Stimulated activated CD4-positive, alpha-beta T cell treated with anti-CD3 and anti-CD28 coated beads, Interleukin-2, amount 100 ng/mL, for 24 hours (primary cell): ENCODE measurements at regions not wholly inside any gene's neighbourhood (a gene's known extent, or its start where the extent isn't known, plus 50 kb on each side); places are given as distances from the start of the nearest gene placed in this dataset.
"Not testable (repeated sequence)": the region's sequence is repeated elsewhere in the genome, so short reads cannot be mapped to it uniquely, and the experiment has no call there.

Experiments used
- DNase-seq, 2 donors: peaks; one replicate each; pipeline ENCODE4 v3.0.0-alpha.2; 2020

- DNase-seq = no peak
Observed at GRCh38 chr5:58002323-58002722, 457.6 kb downstream of the PLK2 start.

DNA sequence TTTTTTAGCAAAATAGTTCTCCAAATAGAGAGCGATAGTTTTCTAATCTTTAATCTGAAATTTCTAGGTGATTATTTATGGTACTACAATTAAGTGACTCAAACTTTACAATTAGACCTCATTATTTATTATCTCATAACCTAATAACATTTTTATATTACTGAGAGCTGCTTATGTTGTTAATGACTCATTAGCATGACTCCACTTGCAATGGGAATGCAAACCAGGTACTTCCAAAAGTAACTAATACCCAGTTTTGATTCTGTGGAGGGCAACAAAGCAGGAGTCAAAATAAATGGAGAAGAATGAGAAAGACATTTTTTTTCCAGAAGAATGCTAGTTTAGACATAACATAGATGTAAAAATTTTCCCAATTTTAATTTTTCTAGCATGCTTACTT, 466.0 kb downstream of the PLK2 start:
- DNase-seq = no peak

DNA sequence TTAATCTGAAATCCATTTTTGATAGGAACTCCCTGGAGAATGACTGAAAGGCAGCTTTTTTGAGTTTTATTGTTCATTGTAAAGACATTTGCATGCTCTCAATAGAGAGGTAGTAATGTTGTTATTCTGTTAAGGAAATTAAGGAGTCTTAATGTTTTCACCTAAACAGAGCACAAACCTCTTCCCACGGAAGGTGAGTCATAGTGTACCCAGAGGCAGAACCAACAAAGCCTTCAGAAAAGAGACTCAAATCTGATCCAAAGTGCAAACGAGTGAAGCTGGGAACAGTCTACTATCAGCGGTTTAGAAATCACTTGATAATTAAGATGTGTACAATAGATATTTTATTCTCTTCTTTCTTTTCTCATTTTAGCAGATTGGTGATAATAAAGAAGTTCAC, 470.5 kb downstream of the PLK2 start:
- no peak for DNase-seq

GRCh38 chr5:57988813-57989212, 471.1 kb downstream of the PLK2 start:
- no peak for DNase-seq

- DNase-seq = no peak
Observed at GRCh38 chr5:57987552-57987951, 472.3 kb downstream of the PLK2 start.

DNA sequence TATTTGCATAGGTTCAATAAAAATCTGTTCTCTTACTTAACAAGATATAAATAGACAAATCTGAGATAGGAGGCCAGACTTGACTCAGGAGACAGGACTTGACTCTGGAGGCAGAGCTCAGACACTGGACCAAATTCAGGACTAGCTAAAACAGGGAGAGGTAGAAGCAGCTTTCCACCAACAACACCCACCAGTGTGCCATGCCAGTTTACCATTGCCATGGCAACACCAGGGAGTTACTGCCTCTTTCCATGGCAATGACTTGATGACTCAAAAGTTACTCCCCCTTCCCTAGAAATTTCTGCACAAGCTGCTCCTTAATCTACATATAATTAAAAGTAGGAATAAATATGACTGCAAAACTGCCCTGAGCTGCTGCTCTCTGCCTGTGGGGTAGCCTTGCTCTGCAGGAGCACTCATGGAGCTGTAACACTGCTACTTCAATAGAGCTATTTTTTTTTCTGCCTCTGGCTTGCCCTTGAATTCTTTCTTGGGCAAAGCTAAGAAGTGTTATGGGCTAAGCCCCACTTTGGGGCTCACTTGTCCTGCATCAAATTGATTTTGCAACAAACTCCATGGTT, 473.0 kb downstream of the PLK2 start:
- DNase-seq = no peak

DNA sequence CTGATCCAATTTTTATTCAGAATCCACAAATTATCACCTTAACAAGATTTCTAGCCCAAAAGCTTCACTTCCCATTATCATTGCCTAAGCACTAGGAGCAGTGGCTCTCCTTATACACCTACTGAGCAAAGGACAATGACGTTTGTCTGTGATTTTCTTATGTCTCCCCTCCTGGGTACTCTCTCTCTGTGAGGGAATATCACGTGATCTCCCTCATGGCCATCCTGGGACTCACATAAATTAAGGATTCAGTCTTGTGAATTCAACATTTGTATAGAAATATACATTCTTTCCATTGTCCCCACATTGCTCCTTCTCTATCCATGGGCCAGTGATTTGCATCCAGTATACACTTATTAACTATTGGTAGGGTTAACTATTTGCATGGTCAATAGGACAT, 476.5 kb downstream of the PLK2 start:
- no peak for DNase-seq

- DNase-seq = no peak
Observed at GRCh38 chr5:57979671-57980070, 480.2 kb downstream of the PLK2 start.

GRCh38 chr5:57976506-57976905, 483.4 kb downstream of the PLK2 start:
- no peak for DNase-seq

DNA sequence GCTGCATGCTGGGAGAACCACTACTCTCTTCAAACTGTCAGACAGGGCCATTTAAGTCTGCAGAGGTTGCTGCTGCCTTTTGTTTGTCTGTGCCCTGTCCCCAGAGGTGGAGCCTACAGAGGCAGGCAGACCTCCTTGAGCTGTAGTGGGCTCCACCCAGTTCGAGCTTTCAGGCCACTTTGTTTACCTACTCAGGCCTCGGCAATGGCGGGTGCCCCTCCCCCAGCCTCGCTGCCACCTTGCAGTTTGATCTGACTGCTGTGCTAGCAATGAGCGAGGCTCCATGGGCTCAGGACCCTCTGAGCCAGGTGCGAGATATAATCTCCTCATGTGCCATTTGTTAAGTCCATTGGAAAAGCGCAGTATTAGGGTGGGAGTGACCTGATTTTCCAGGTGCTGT, 487.8 kb downstream of the PLK2 start:
- not testable (repeated sequence) for DNase-seq

- no peak for DNase-seq
Observed at GRCh38 chr5:57960569-57960968, 478.0 kb upstream of the ACTBL2 start.

GRCh38 chr5:57956636-57957035, 474.0 kb upstream of the ACTBL2 start:
- no peak for DNase-seq

DNA sequence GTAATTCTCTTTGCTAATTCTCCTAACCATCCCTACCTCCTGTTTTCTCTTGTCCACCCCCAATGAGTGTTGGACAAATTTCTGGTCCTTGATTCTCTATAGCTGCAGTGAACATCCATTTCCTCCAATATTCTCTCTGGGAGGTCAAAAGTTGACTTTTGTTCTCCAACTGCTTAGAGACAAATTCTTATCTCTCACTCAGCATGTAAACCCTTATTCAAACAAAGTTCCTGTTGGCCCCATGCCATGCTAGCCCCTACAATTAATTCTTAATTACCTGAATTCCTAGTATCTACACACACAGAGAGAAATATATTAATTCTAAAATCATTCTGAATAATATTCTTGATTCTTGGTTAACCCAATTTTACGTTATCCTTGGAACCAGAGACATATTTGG, 472.9 kb upstream of the ACTBL2 start:
- no peak for DNase-seq

DNA sequence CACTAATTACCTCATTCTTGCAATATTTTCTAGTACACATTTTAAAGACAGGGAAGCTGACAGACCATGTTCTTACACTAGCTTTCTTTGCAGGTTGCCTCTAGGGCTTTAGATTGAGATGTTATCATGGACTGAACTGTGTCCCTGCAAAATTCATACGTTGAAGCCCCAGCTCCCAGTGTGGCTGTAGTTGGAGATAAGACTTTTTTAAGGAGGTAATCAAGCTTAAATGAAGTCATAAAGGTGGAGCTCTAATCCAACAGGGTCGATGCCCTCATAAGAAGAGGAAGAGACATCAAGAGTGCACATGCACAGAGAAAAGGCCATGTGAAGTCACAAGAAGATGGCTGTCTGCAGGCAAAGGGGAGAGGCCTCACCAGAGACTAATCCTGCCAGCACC, 471.2 kb upstream of the ACTBL2 start:
- DNase-seq = no peak

GRCh38 chr5:57950616-57951228, 468.1 kb upstream of the ACTBL2 start:
- DNase-seq = no peak

- no peak for DNase-seq
Observed at GRCh38 chr5:57948091-57948490, 465.5 kb upstream of the ACTBL2 start.

- no peak for DNase-seq
Observed at GRCh38 chr5:57947181-57947580, 464.6 kb upstream of the ACTBL2 start.

DNA sequence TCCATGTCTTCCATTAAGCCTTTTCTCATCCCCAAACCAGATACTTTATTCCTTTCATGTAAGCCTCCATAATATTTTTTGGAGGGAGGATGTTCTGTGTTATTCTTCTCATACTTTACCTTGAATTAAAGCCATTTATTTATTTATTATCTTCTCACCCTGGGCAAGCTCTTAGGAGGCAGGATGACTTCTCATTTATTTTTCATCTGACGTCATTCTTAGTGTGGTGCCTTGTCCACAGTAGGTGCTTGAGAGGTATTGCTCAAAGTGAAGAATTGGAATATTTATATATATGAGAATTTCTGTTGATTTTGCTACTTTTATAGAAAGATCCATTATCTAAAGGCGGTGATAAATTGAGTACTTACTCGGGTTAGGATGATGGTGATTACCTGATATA, 458.3 kb upstream of the ACTBL2 start:
- DNase-seq = no peak

DNA sequence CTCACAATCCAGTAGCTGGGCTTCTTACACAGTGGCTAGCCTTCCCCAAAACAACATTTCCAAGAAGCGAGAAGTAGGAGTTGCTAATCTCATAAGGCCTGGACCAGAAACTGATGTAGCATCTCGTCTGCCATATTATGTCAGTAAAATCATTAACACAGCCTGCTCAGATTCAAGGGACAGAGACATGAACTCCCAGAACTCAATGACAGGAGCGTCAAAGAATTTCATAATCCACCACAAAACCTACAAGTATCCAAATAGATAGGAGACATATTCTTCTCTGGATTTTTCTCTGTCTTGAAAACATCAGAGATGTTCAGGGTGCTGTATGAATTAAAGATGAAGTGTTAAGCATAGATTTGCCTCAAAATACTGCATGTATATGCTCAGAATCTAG, 457.6 kb upstream of the ACTBL2 start:
- no peak for DNase-seq

GRCh38 chr5:57939771-57940170, 457.2 kb upstream of the ACTBL2 start:
- no peak for DNase-seq

DNA sequence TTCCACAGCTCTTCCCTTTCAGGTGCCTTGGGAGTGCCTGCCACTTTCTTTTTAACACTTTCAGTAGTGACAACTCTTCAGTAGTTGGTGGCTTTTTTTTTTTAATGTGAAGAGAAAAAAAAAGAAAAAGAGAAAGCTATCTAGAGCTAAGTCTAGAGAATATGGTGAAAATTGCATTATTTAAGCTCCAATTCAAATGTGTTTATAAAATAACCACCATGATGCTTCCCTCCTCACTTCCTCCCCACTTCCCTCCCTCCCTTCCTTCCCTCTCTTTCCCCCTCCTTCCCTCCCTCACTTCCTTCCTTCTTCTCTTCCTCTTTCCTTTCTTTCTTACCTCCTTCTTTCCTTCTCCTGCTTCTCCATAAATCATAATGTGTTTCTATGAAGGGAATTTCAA, 456.7 kb upstream of the ACTBL2 start:
- DNase-seq = no peak

DNA sequence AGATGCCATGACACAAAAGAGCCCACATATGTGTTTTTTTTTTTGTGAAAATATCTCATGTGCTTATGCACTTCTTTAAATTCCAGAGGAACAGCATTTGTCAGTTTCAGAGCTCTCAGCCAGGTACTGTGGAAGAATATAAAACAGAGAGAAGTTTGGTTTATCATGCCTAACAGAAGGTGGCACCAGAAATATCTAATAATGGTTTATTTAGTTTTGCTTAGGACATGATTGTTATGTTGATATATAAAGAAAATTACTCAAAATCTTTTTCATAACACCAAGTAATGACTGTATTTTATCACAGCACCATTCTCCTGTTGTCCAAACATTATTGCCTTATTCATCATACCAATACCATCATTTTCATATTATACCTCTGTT, 455.6 kb upstream of the ACTBL2 start:
- no peak for DNase-seq

DNA sequence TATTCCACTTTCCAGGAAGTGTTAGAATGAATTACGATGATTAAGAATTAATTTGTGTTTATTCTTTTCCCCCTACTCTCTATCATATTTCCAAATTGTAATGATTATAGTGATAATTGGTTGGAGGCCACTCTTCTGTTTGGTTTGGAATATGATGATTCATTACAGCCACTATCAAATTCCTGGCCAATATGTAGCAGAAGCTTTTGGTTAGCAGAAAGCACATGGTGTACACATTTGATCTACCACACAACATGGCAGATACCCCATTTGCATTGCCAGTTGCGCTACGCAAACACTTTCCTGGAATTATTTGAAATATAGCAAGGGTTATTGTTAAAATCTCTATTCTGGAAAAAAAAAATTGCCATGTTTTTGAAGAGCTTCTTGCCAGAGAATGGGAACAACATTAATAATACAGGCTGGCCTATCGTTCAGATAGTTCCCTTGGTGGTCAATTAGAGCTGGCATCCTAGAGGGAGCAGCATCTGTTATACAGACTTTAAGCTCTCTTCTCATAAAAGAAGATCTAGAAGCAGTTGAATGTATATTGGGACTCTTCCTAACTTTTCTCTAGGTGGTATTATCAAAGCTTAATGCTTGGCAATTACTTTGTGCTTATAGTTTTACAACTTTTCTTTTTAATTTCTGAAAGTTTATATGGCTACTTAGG, 455.0 kb upstream of the ACTBL2 start:
- DNase-seq = no peak

- no peak for DNase-seq
Observed at GRCh38 chr5:57937025-57937424, 454.4 kb upstream of the ACTBL2 start.

GRCh38 chr5:57932761-57933160, 450.1 kb upstream of the ACTBL2 start:
- DNase-seq = no peak
